ENCODE measurements at regions not wholly inside any gene's neighbourhood (a gene's known extent, or its start where the extent isn't known, plus 50 kb on each side); places are given as distances from the start of the nearest gene placed in this dataset.

GRCh38 chr1:217364220-217364619, 266.7 kb downstream of the GPATCH2 start:
- TF ChIP-seq, protein P1, sequence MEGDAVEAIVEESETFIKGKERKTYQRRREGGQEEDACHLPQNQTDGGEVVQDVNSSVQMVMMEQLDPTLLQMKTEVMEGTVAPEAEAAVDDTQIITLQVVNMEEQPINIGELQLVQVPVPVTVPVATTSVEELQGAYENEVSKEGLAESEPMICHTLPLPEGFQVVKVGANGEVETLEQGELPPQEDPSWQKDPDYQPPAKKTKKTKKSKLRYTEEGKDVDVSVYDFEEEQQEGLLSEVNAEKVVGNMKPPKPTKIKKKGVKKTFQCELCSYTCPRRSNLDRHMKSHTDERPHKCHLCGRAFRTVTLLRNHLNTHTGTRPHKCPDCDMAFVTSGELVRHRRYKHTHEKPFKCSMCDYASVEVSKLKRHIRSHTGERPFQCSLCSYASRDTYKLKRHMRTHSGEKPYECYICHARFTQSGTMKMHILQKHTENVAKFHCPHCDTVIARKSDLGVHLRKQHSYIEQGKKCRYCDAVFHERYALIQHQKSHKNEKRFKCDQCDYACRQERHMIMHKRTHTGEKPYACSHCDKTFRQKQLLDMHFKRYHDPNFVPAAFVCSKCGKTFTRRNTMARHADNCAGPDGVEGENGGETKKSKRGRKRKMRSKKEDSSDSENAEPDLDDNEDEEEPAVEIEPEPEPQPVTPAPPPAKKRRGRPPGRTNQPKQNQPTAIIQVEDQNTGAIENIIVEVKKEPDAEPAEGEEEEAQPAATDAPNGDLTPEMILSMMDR (IDR thresholded peaks at IDR 0.05) = no peak
- TF ChIP-seq POLR2A (IDR thresholded peaks at IDR 0.05) = no peak
